NT2/D1 (cell line): ENCODE measurements at regions not wholly inside any gene's neighbourhood (a gene's known extent, or its start where the extent isn't known, plus 50 kb on each side); places are given as distances from the start of the nearest gene placed in this dataset.

ENCODE experiments used
- SUZ12 ChIP-seq: IDR thresholded peaks from 2 replicates; pipeline ENCODE4 v1.6.1; 2011; ENCODE audit not compliant: insufficient read length, insufficient read depth; ENCODE audit errors: extremely low read depth
- YY1 ChIP-seq: IDR thresholded peaks from 2 replicates; pipeline ENCODE4 v1.6.1; 2011; ENCODE audit not compliant: insufficient read length, insufficient read depth

GRCh38 chr20:7799862-7800261 is 140.4 kb downstream of the HAO1 start:
- no peak for TF ChIP-seq SUZ12
- TF ChIP-seq YY1, result no peak
